HG02981 (cell line): ENCODE measurements at regions not wholly inside any gene's neighbourhood (a gene's known extent, or its start where the extent isn't known, plus 50 kb on each side); places are given as distances from the start of the nearest gene placed in this dataset.
A peak's percentile ranks its signal among the peaks of the same experiment; 100 is the strongest.

Experiments used
- ATAC-seq: cut with Tn5 transposase; IDR thresholded peaks from one replicate; pipeline ENCODE4 v1.9.1; 2021; ENCODE audit warnings: mild to moderate bottlenecking, moderate library complexity; ENCODE audit not compliant: unreplicated experiment

GRCh38 chr4:53921856-53922255, 142.5 kb downstream of the CHIC2 start:
- no peak for ATAC-seq

- no peak for ATAC-seq
These were observed 143.5 kb downstream of the CHIC2 start for GRCh38 chr4:53920883-53921282.

GRCh38 chr4:53920116-53920515, 144.3 kb downstream of the CHIC2 start:
- ATAC-seq, result no peak

- ATAC-seq, result no peak
These were observed 144.9 kb downstream of the CHIC2 start for GRCh38 chr4:53919535-53919934.

GRCh38 chr4:53917729-53918128, 146.7 kb downstream of the CHIC2 start:
- no peak for ATAC-seq

GRCh38 chr4:53916431-53916889, 147.9 kb downstream of the CHIC2 start:
- no peak for ATAC-seq

- no peak for ATAC-seq
These were observed 149.9 kb downstream of the CHIC2 start for GRCh38 chr4:53914313-53915016.

GRCh38 chr4:53913771-53914170, 150.6 kb downstream of the CHIC2 start:
- no peak for ATAC-seq

GRCh38 chr4:53912766-53913497, 151.5 kb downstream of the CHIC2 start:
- ATAC-seq, result no peak

GRCh38 chr4:53908661-53909078, 155.7 kb downstream of the CHIC2 start:
- no peak for ATAC-seq

- no peak for ATAC-seq
These were observed 156.6 kb downstream of the CHIC2 start for GRCh38 chr4:53907772-53908171.

- ATAC-seq, result no peak
These were observed 157.7 kb downstream of the CHIC2 start for GRCh38 chr4:53906606-53907190.

- peak; percentile 75 for ATAC-seq
These were observed 158.4 kb downstream of the CHIC2 start for GRCh38 chr4:53905941-53906377.

GRCh38 chr4:53905276-53905940, 159.0 kb downstream of the CHIC2 start:
- ATAC-seq, result no peak

- no peak for ATAC-seq
These were observed 161.6 kb downstream of the CHIC2 start for GRCh38 chr4:53902786-53903185.

- ATAC-seq, result no peak
These were observed 164.1 kb downstream of the CHIC2 start for GRCh38 chr4:53900271-53900649.

- no peak for ATAC-seq
These were observed 164.7 kb downstream of the CHIC2 start for GRCh38 chr4:53899586-53900270.

- no peak for ATAC-seq
These were observed 169.3 kb downstream of the CHIC2 start for GRCh38 chr4:53895137-53895536.

GRCh38 chr4:53890461-53890860, 173.9 kb downstream of the CHIC2 start:
- ATAC-seq, result no peak

GRCh38 chr4:53889326-53890055, 174.9 kb downstream of the CHIC2 start:
- no peak for ATAC-seq
